Lower lobe of right lung (tissue), 2 donors: ENCODE measurements at regions not wholly inside any gene's neighbourhood (a gene's known extent, or its start where the extent isn't known, plus 50 kb on each side); places are given as distances from the start of the nearest gene placed in this dataset.

Experiments
- ATAC-seq, 2 donors: fragments of 200-7000 bp; cut with Tn5 transposase; one replicate each; pipeline ENCODE4 v1.9.1; 2020 to 2022; ENCODE audit warnings: mild to moderate bottlenecking in 2 of 2, moderate library complexity in 2 of 2
- DNase-seq: peaks from one replicate; pipeline ENCODE4 v3.0.0-alpha.2; 2020
- H3K27ac ChIP-seq: fragments of 200-600 bp; one replicate; pipeline ENCODE4 v1.8.0; 2022
- H3K27me3 ChIP-seq: fragments of 200-600 bp; one replicate; pipeline ENCODE4 v1.8.0; 2022; ENCODE audit warnings: low read depth
- H3K36me3 ChIP-seq: fragments of 200-600 bp; one replicate; pipeline ENCODE4 v1.8.0; 2022; ENCODE audit warnings: mild to moderate bottlenecking
- H3K4me1 ChIP-seq: fragments of 200-600 bp; one replicate; pipeline ENCODE4 v1.8.0; 2022
- H3K4me3 ChIP-seq: fragments of 200-600 bp; one replicate; pipeline ENCODE4 v1.8.0; 2022; ENCODE audit warnings: mild to moderate bottlenecking
- H3K9me3 ChIP-seq: fragments of 200-600 bp; one replicate; pipeline ENCODE4 v1.8.0; 2022
- intact Hi-C: fragments of 100-400 bp; cut with DNase I; formaldehyde crosslinking; loops from one replicate; pipeline ENCODE4 v1.11.0; 2022
- TF ChIP-seq, protein P1 (sequence below): fragments of 200-600 bp; IDR thresholded peaks from one replicate; pipeline ENCODE4 v1.8.0; 2022; ENCODE audit warnings: antibody characterized with exemption, mild to moderate bottlenecking
- donor health status: DM: no; HTN: yes; CAD: no; lungs with severe emphysema.

DNA sequence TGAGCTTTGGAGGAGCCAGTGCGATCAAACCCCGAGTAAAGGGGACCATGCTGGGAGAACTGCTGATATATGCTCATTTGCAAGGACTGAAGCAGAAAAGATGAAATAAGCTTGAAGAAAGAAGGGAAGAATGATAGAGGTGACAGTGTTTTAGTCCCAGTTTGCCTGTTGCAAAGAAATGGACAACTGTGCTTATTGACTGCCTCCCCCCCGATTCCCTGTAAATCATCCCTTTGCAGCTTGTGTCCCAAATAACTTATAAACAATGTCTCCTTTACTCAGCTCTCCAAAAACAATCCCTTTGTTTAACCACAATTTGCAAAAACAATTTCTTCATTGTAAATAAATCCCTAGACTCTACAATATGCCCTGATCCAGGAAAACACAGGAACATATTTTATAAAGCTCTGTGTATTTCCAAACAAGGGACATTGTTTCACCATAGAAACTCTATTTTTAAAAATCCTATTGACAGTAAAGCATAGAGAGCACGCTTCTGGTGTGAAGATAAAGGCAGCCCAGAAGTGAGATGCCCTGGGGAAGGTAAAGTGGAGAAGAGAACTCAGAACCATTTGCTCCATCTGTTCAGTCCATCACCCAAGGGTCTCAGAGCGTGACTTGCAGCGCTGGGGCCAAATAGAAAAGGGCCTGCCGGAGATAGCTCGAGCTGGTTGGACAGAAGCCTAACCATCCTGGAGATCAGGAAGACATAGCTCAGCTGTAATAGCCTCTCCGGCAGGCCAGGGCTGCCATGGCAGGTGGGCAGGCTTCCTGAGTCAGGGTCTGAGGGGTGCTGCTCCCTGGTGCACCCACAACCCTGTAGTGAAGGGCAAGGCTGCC lies 280.5 kb downstream of the WDR11 start:
- intact Hi-C loops: no loop called here
- Histone ChIP-seq H3K36me3 (no peaks in the 10 kb centered on the region), H3K27me3 (no peaks in the 10 kb centered on the region), H3K9me3 (no peaks in the 10 kb centered on the region), H3K27ac (no peak overlapping the region), H3K4me3 (no peak overlapping the region), H3K4me1 (no peaks in the 10 kb centered on the region)
- TF ChIP-seq, protein P1, sequence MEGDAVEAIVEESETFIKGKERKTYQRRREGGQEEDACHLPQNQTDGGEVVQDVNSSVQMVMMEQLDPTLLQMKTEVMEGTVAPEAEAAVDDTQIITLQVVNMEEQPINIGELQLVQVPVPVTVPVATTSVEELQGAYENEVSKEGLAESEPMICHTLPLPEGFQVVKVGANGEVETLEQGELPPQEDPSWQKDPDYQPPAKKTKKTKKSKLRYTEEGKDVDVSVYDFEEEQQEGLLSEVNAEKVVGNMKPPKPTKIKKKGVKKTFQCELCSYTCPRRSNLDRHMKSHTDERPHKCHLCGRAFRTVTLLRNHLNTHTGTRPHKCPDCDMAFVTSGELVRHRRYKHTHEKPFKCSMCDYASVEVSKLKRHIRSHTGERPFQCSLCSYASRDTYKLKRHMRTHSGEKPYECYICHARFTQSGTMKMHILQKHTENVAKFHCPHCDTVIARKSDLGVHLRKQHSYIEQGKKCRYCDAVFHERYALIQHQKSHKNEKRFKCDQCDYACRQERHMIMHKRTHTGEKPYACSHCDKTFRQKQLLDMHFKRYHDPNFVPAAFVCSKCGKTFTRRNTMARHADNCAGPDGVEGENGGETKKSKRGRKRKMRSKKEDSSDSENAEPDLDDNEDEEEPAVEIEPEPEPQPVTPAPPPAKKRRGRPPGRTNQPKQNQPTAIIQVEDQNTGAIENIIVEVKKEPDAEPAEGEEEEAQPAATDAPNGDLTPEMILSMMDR: no peak
- ATAC-seq: no peak
- no peak for DNase-seq

- Histone ChIP-seq H3K27ac (no peak overlapping the region), H3K4me3 (no peak overlapping the region), H3K27me3 (no peaks in the 10 kb centered on the region), H3K4me1 (no peaks in the 10 kb centered on the region), H3K9me3 (no peaks in the 10 kb centered on the region), H3K36me3 (no peaks in the 10 kb centered on the region)
- ATAC-seq: no peak
- TF ChIP-seq, protein P1: no peak
- DNase-seq: no peak
- intact Hi-C loops: no loop called here
Observed at GRCh38 chr10:121132273-121132672, 281.1 kb downstream of the WDR11 start.

GRCh38 chr10:121133901-121134300 lies 282.7 kb downstream of the WDR11 start:
- DNase-seq (no peak), ATAC-seq (no peak)
- Histone ChIP-seq H3K27ac (no peak overlapping the region), H3K27me3 (no peaks in the 10 kb centered on the region), H3K9me3 (no peaks in the 10 kb centered on the region), H3K36me3 (no peaks in the 10 kb centered on the region), H3K4me1 (no peaks in the 10 kb centered on the region), H3K4me3 (no peak overlapping the region)
- TF ChIP-seq, protein P1: no peak
- intact Hi-C loops: no loop called here

DNA sequence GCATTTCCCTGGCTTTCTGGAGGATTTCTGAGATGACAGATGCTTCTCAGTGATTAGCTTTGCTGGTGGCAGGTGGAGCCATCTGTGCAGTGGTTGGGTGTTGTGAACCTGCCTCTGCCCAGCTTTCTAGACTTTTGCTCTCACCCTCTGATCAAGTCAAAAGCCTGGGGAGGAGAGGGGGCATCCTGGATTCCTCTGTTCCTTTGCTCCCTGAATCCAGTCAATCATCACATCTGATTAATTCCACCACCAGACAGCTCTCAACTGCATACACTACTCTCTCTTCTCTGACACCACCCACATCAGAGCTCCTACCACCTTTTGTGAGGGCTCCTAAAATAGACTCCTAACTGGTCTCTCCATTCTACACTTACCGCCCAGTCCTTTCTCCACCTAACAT lies 283.5 kb downstream of the WDR11 start:
- DNase-seq (no peak), ATAC-seq (no peak)
- Histone ChIP-seq H3K9me3 (no peaks in the 10 kb centered on the region), H3K27me3 (no peaks in the 10 kb centered on the region), H3K36me3 (no peaks in the 10 kb centered on the region), H3K4me3 (no peak overlapping the region), H3K4me1 (no peaks in the 10 kb centered on the region), H3K27ac (no peak overlapping the region)
- TF ChIP-seq, protein P1: no peak
- intact Hi-C loops: no loop called here

GRCh38 chr10:121135512-121135911 lies 284.4 kb downstream of the WDR11 start:
- no peaks in the 10 kb centered on the region for H3K4me1 ChIP-seq
- ATAC-seq (no peak), DNase-seq (no peak)
- H3K9me3 ChIP-seq: no peaks in the 10 kb centered on the region
- intact Hi-C loops: no loop called here
- H3K4me3 ChIP-seq: no peak overlapping the region
- H3K36me3 ChIP-seq: no peaks in the 10 kb centered on the region
- no peak overlapping the region for H3K27ac ChIP-seq
- TF ChIP-seq, protein P1: no peak
- no peaks in the 10 kb centered on the region for H3K27me3 ChIP-seq
